Mononuclear cell (primary cell): ENCODE measurements at regions not wholly inside any gene's neighbourhood (a gene's known extent, or its start where the extent isn't known, plus 50 kb on each side); places are given as distances from the start of the nearest gene placed in this dataset.

Experiments
- H3K27me3 ChIP-seq: 2 replicates; pipeline ENCODE4 v1.6.0; 2011; ENCODE audit warnings: low read length, control low read depth; ENCODE audit not compliant: insufficient read depth
- H3K4me1 ChIP-seq: 2 replicates; pipeline ENCODE4 v1.5.1; 2011; ENCODE audit warnings: mild to moderate bottlenecking, low read length, control low read depth; ENCODE audit not compliant: insufficient read depth
- H3K4me3 ChIP-seq: 2 replicates; pipeline ENCODE4 v1.5.1; 2011; ENCODE audit warnings: mild to moderate bottlenecking, low read length, moderate library complexity
- H3K9me3 ChIP-seq: 2 replicates; pipeline ENCODE4 v1.5.1; 2011; ENCODE audit warnings: low read depth, mild to moderate bottlenecking, control low read depth, low read length

DNA sequence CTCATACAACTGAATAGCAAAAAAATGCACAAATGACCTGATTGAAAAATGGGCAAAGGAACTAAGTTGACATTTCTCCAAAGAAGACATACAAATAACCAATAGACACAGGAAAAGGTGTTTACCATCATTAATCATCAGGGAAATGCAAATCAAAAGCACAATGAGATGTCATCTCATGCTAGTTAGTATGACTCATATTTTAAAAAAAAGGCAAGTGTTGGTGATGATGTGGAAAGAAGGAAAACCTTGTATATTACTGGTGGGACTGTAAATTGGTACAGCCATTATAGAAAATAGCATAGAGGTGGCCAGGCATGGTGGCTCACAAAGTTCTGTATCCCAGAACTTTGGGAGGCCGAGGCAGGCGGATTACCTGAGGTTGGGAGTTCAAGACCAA is 232.5 kb upstream of the ZFHX3 start:
- H3K27me3 ChIP-seq, result no peaks in the 10 kb centered on the region

GRCh38 chr16:73279451-73279850 is 231.5 kb upstream of the ZFHX3 start:
- Histone ChIP-seq H3K27me3 (no peaks in the 10 kb centered on the region), H3K4me3 (no peak overlapping the region), H3K9me3 (no peaks in the 10 kb centered on the region), H3K4me1 (no peaks in the 10 kb centered on the region)

More for the DNA sequence above, 232.5 kb upstream of the ZFHX3 start:
- Histone ChIP-seq H3K4me1 (no peaks in the 10 kb centered on the region), H3K9me3 (no peaks in the 10 kb centered on the region), H3K4me3 (no peak overlapping the region)

- H3K4me3 ChIP-seq, result no peak overlapping the region
Observed at GRCh38 chr16:73277071-73277470, 229.1 kb upstream of the ZFHX3 start.

GRCh38 chr16:73275448-73275847 is 227.5 kb upstream of the ZFHX3 start:
- Histone ChIP-seq H3K4me3 (no peak overlapping the region), H3K27me3 (no peaks in the 10 kb centered on the region), H3K9me3 (no peaks in the 10 kb centered on the region), H3K4me1 (no peaks in the 10 kb centered on the region)

More at GRCh38 chr16:73277071-73277470, 229.1 kb upstream of the ZFHX3 start:
- H3K4me1 ChIP-seq, result no peaks in the 10 kb centered on the region
- no peaks in the 10 kb centered on the region for H3K27me3 ChIP-seq
- no peaks in the 10 kb centered on the region for H3K9me3 ChIP-seq

GRCh38 chr16:73275024-73275423 is 227.1 kb upstream of the ZFHX3 start:
- Histone ChIP-seq H3K4me3 (no peak overlapping the region), H3K9me3 (no peaks in the 10 kb centered on the region), H3K4me1 (no peaks in the 10 kb centered on the region), H3K27me3 (no peaks in the 10 kb centered on the region)

- H3K4me3 ChIP-seq, result no peak overlapping the region
- no peaks in the 10 kb centered on the region for H3K27me3 ChIP-seq
- no peaks in the 10 kb centered on the region for H3K4me1 ChIP-seq
- H3K9me3 ChIP-seq, result no peaks in the 10 kb centered on the region
Observed at GRCh38 chr16:73274140-73274539, 226.2 kb upstream of the ZFHX3 start.

DNA sequence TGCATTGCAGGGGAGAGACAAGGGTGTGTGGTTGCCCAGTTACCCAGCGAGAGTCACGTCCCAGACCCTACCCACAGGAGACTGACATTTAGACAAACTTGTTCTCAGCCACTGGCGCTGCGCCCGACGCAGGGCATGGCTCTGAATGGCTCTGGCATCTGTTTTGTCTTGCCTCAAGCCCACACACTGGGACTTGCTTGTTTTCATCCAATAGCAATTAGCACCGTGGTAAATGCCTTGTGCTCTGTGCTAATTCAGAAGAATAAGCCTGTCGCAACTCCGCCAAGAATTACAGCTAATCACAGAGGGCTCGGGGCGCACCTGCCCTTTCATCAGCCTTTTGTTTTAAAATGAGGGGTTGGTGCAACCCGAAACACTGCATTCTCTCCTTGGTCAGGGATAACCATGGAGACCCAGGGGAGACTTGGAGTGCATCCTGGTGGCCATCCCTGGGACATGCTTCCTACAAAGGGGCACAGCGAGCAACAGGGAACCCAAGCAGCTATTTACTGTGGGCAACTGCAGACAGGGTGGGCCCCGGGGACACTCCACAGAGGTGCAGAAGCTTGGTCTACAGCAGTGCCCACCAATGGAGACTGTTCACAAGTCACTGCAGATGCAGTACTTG is 220.6 kb upstream of the ZFHX3 start:
- Histone ChIP-seq H3K27me3 (no peaks in the 10 kb centered on the region), H3K9me3 (no peaks in the 10 kb centered on the region), H3K4me3 (no peak overlapping the region), H3K4me1 (no peaks in the 10 kb centered on the region)

GRCh38 chr16:73265935-73266334 is 218.0 kb upstream of the ZFHX3 start:
- Histone ChIP-seq H3K4me1 (no peaks in the 10 kb centered on the region), H3K9me3 (no peaks in the 10 kb centered on the region), H3K27me3 (no peaks in the 10 kb centered on the region), H3K4me3 (no peak overlapping the region)

GRCh38 chr16:73265124-73265837 is 217.4 kb upstream of the ZFHX3 start:
- H3K4me3 ChIP-seq, result no peak overlapping the region
- H3K4me1 ChIP-seq, result no peaks in the 10 kb centered on the region
- H3K9me3 ChIP-seq, result no peaks in the 10 kb centered on the region
- H3K27me3 ChIP-seq, result no peaks in the 10 kb centered on the region

DNA sequence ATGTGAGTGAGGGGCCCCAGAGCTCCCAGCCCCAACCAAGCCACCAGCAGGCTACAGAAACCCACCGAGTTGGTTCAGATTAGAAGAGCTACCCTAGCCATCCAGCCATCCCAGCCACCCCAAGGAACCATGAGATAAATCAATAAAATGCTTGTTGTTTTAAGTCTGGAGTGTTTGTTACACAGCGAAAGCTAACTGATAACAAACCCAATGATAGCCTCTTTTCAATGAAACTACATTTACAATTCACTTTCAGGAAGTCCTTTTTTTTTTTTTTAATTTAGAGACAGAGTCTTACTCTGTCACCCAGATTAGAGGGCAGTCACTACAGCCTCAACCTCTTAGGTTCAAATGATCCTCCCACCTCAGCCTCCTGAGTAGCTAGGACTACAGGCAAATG is 215.0 kb upstream of the ZFHX3 start:
- no peaks in the 10 kb centered on the region for H3K4me1 ChIP-seq
- no peaks in the 10 kb centered on the region for H3K27me3 ChIP-seq
- H3K9me3 ChIP-seq, result no peaks in the 10 kb centered on the region
- H3K4me3 ChIP-seq, result no peak overlapping the region

GRCh38 chr16:73255031-73255430 is 207.1 kb upstream of the ZFHX3 start:
- no peaks in the 10 kb centered on the region for H3K4me1 ChIP-seq
- H3K27me3 ChIP-seq, result no peaks in the 10 kb centered on the region
- H3K4me3 ChIP-seq, result no peak overlapping the region
- no peaks in the 10 kb centered on the region for H3K9me3 ChIP-seq

DNA sequence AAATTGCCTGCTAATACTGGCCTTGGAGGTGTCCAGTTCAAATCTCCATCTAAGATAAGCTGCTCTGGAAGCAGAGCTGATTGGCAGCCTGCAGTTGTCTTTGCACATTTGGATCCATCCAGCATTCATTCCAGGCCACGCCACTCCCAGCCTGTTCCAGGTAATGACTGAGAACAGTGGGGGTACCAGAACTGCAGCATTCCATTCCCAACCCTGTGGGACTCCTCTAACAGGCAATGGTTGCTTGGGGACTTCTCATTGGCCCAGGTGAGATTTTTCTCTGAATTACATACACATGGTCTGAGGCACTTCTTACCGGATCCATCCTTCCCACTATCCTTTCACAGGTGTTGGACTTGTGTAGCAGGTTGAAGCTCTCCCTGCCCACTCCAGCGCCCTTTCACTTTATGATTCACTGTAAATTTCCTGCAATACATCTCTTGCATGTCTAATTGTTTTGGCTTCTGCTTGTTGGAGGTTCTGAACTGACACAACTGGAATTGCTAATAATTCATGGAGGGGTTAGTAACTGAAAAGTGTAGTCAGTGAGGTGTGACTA is 206.1 kb upstream of the ZFHX3 start:
- H3K27me3 ChIP-seq, result no peaks in the 10 kb centered on the region
- no peak overlapping the region for H3K4me3 ChIP-seq
- no peaks in the 10 kb centered on the region for H3K4me1 ChIP-seq
- H3K9me3 ChIP-seq, result no peaks in the 10 kb centered on the region

- Histone ChIP-seq H3K4me1 (no peaks in the 10 kb centered on the region), H3K9me3 (peaks cover 3% of the 10 kb centered on the region)
Observed at GRCh38 chr16:73252446-73252845, 204.5 kb upstream of the ZFHX3 start.

DNA sequence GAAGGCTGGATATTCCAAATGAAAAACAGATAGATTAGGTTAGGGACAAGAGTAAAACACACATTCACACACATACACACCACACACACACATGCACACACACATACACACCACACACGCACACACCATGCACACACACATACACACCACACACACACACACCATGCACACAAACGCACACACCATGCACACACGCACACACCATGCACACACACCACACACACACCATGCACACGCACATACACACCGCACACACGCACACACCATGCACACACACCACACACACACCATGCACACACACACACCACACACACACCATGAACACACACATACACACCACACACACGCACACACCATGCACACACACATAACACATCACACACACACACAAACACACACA is 203.7 kb upstream of the ZFHX3 start:
- Histone ChIP-seq H3K9me3 (peaks cover 5% of the 10 kb centered on the region), H3K4me1 (no peaks in the 10 kb centered on the region), H3K27me3 (no peaks in the 10 kb centered on the region), H3K4me3 (no peak overlapping the region)

More at GRCh38 chr16:73252446-73252845, 204.5 kb upstream of the ZFHX3 start:
- no peaks in the 10 kb centered on the region for H3K27me3 ChIP-seq
- H3K4me3 ChIP-seq, result no peak overlapping the region

DNA sequence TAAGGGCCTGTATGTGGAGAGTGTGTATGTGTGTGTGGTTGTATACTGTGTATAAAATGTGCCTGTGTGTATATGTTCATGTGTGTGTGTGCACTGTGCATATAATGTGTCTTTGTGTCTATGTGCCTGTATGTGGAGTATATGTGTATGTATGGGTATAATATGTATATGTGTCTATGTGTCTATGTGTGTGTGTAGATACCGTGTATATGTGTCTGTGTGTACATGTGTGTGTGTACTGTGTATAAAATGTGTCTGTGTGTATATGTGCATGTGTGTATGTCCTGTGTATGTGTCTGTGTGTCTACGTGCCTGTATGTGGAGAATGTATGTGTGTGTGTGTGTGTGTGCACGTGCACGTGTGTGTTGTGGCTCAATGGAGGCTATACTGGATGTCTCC is 200.4 kb upstream of the ZFHX3 start:
- no peak overlapping the region for H3K4me3 ChIP-seq
- H3K4me1 ChIP-seq, result no peaks in the 10 kb centered on the region
- peaks cover 5% of the 10 kb centered on the region for H3K9me3 ChIP-seq
- H3K27me3 ChIP-seq, result no peaks in the 10 kb centered on the region

DNA sequence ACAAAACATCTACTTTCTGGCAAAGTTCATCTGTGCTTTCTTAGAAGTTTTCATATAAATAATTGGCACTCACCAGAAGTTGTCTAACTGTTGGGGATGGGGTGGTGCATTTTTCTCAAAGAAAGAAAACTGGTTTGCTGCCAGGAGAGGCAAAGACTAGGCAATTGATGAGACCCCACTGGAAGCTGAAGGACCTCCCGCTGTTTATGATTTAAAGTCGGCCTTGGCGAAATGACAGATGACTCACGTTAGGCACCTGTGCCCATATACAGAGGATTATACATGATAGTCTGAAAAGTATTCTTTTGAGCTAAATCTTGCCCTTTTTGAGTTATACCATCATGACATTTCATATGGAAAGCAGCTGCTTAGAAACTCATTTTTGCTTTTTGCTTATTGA is 193.0 kb upstream of the ZFHX3 start:
- H3K4me3 ChIP-seq, result no peak overlapping the region
- H3K9me3 ChIP-seq, result no peaks in the 10 kb centered on the region
- no peaks in the 10 kb centered on the region for H3K27me3 ChIP-seq
- H3K4me1 ChIP-seq, result no peaks in the 10 kb centered on the region
